GM18909 (cell line): ENCODE measurements at regions not wholly inside any gene's neighbourhood (a gene's known extent, or its start where the extent isn't known, plus 50 kb on each side); places are given as distances from the start of the nearest gene placed in this dataset.

ENCODE experiments used
- ATAC-seq: cut with Tn5 transposase; IDR thresholded peaks from one replicate; pipeline ENCODE4 v1.9.1; 2021; ENCODE audit warnings: mild to moderate bottlenecking; ENCODE audit not compliant: unreplicated experiment, poor library complexity

DNA sequence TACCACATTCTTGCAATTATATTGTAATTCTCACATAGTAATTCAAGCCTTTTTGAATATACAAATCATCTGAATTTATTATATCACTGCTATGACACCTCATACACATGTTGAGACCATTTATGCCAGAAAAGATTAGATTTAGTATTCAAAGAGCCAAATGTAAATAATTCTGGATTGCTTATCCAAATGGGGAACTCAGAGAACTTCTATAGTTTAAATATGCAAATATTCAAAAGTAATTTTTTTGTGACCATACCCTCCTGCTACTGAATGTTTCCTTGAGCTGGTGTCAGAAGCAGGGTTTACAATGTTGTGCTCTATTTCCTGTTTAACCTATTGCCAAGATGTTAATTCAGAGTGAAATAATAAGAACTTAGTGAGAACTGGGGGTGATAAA is 372.2 kb downstream of the TRIML1 start:
- ATAC-seq: no peak

DNA sequence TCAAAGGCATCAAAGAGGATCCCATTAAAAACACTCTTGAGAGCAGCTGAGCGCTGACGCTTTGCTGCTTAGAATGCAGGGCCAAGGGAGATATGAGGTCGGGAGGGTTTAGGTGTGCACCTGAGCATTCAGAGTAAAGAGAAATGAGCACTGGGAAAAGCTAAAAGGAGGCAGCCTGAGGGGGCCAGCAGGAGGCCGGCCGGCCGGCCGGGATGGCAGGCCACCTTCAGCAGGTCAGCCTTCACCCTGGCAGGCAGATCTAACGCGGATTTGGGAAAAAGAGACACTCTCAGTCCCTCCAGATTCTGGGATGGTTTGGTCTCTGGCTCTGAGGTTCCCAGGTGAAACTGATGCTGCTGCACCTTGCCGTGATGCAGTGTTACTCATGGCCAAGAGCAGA is 393.5 kb downstream of the TRIML1 start:
- no peak for ATAC-seq

- ATAC-seq: no peak
Observed at GRCh38 chr4:188534297-188534696, 395.1 kb downstream of the TRIML1 start.

- ATAC-seq: no peak
Observed at GRCh38 chr4:188534917-188535316, 395.7 kb downstream of the TRIML1 start.

DNA sequence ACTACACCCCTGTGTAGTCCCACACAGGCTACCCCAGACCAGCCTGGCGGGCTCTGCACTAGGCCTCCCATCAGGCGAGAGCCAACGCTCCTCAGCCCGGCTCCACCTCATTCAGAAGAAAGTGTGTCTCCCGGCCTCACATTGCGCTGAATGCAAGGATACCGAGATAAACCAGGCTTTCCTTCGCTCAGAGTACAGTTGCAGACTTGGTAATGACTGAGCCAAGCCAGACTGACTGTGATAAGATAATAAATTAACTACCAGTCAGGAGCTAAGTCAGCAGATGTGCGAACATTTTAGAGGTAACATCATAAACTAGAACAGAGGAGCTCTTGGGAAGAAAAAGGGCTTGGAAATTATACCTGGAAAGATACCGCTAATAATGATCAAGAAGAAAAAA is 397.6 kb downstream of the TRIML1 start:
- no peak for ATAC-seq

DNA sequence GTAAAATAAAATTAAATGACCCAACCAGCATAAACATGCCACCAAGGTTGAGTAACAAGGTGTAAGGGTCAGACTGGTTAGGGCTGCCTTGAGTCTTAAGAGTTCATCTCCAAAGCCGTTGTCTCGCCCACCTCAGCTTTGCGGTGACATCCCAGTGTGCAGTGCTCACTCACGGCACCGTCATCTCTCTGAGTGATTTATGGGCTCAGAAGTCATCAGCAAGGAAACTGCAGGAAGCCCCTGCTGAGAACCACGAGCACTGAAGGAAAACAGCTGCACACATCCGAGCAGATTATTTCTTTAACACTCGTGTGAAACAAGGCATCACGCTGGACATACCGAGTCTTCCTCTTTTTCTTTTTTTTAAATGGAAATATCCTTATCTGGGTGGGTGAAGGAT is 411.1 kb downstream of the TRIML1 start:
- no peak for ATAC-seq

- no peak for ATAC-seq
Observed at GRCh38 chr4:188551156-188551555, 411.9 kb downstream of the TRIML1 start.

DNA sequence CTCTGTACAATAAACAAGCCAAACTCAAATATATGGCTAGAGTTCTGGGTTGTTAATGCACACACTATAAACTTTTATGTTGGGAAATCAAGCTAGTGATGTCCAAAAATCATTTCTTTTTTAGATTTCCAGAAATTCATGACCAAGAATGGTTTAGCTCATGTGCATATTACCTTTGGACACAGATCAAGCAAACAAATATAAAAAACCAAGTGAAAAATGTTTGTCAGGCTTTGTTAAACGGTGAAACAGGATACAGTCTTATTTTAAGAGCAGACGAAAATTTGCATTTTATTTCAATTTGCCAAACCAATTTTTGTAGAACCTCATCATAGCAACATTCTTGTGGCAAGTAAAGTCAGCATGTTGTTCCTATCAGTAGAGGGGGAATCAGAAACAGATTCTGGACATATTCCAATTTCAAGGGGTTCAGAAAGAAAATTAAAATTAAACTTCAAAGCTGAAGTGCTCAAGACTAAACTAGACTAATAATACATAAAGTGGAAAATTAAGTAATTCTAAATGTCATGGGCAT is 413.6 kb downstream of the TRIML1 start:
- no peak for ATAC-seq

- ATAC-seq: no peak
Observed at GRCh38 chr4:188554413-188554812, 415.2 kb downstream of the TRIML1 start.

- no peak for ATAC-seq
Observed at GRCh38 chr4:188573104-188573503, 433.9 kb downstream of the TRIML1 start.

GRCh38 chr4:188578657-188579056 is 439.4 kb downstream of the TRIML1 start:
- ATAC-seq: no peak

GRCh38 chr4:188596021-188596420 is 456.8 kb downstream of the TRIML1 start:
- ATAC-seq: no peak

DNA sequence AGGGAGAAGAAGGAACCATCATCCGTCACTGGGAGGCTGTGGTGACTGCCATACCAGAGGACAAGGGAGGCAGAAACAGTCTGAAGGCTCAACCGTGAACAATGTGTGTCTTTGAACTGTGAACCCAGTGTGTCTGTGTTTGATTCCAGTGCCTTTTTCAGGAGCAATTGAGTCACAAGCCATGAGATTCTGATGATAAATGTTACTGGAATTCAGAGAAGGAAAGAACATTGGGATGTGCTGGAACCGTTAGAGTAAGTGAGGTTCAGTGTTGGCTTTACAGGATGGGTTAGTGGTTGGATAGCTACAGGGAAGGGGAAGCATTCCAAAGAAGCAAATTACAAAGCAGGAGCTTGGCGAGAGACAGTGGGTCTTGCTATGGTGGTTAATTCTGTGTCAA is 464.4 kb downstream of the TRIML1 start:
- ATAC-seq: no peak

GRCh38 chr4:188606635-188607034 is 467.4 kb downstream of the TRIML1 start:
- ATAC-seq: no peak

GRCh38 chr4:188611143-188611542 is 471.9 kb downstream of the TRIML1 start:
- no peak for ATAC-seq

GRCh38 chr4:188612659-188613058 is 473.4 kb downstream of the TRIML1 start:
- ATAC-seq: no peak

DNA sequence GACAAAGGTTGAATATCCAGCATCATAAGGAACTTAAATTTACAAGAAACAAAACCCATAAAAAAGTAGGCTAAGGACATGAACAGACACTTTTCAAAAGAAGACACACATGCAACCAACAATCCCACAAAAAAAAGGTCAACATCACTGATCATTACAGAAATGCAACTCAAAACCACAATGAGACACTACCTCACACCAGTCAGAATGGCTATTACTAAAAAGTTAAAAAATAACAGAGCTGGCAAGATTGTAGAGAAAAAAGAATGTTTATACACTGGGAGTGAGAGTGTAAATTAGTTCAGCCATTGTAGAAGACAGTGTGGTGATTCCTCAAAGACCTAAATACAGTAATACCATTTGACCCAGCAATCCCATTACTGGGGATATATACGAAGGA is 474.7 kb downstream of the TRIML1 start:
- ATAC-seq: no peak

GRCh38 chr4:188619456-188620149 is 480.4 kb downstream of the TRIML1 start:
- ATAC-seq: no peak

- no peak for ATAC-seq
Observed at GRCh38 chr4:188620608-188621007, 481.4 kb downstream of the TRIML1 start.

DNA sequence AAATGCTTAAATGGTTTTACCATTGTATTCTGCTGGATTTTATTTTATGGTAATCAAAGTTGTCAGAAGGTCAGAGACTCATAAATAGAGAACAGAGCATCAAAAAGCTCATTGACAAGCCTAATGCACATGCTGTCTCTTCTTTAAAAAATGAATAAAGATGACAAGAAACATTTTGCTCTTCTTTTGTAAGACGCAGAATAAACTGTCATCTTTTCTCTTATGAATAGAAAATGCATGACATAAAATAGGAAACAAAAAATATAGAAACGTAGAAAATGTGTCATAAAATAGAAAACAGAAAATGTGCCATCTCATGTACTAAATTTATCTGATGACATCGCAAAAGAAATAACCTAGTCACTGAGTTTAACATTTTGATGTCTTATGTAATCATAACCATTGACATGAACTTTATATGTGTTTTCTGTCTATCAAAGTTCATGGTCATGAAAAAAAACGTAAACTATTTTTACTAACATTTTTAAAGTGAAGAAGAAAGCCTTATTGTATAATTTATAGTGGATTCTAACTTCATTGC is 484.1 kb downstream of the TRIML1 start:
- ATAC-seq: no peak

DNA sequence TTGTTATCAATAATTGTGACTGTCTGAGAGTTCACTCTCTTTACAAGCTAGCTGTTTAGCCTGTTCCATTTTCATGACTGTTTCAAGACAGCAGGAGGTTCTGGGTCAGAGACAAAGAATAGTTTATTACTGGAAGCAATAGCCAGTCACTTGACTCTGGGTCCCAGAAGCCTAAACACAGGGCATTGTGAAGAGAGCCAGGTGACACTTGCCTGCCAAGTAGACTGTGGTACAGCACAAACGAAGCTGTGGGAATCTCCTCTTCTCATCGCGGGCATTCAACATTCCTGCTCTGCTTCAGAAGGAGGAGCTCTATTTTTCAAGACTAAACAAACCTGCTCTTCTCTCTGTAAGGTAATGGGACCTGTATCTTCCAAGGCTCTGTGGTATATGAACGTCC is 485.1 kb downstream of the TRIML1 start:
- ATAC-seq: no peak

GRCh38 chr4:188627892-188628291 is 488.7 kb downstream of the TRIML1 start:
- ATAC-seq: no peak
